Trophoblast cell (in vitro differentiated cells and primary cell): ENCODE measurements at regions not wholly inside any gene's neighbourhood (a gene's known extent, or its start where the extent isn't known, plus 50 kb on each side); places are given as distances from the start of the nearest gene placed in this dataset.

Source experiments
- DNase-seq, 2 donors: peaks; one replicate each; pipeline ENCODE4 v3.0.0-alpha.2; 2016
- H2AFZ ChIP-seq: 2 replicates; pipeline ENCODE4 v1.6.1; 2013; ENCODE audit warnings: low read length, moderate library complexity, mild to moderate bottlenecking; ENCODE audit not compliant: insufficient read depth, poor library complexity
- H2AK5ac ChIP-seq: 2 replicates; pipeline ENCODE4 v1.6.1; 2013; ENCODE audit warnings: mild to moderate bottlenecking, low read length
- H2BK120ac ChIP-seq: 2 replicates; pipeline ENCODE4 v1.6.1; 2013; ENCODE audit warnings: low read length, mild to moderate bottlenecking, moderate library complexity; ENCODE audit not compliant: insufficient read depth, poor library complexity
- H2BK12ac ChIP-seq: 2 replicates; pipeline ENCODE4 v1.6.1; 2013; ENCODE audit warnings: mild to moderate bottlenecking, low read length, moderate library complexity
- H2BK5ac ChIP-seq: 2 replicates; pipeline ENCODE4 v1.6.1; 2013; ENCODE audit warnings: low read length, low read depth, moderate library complexity, mild to moderate bottlenecking; ENCODE audit not compliant: poor library complexity
- H3K14ac ChIP-seq: 2 replicates; pipeline ENCODE4 v1.6.1; 2013; ENCODE audit warnings: mild to moderate bottlenecking, low read length
- H3K18ac ChIP-seq: 2 replicates; pipeline ENCODE4 v1.6.1; 2013; ENCODE audit warnings: mild to moderate bottlenecking, low read length
- H3K23ac ChIP-seq: 2 replicates; pipeline ENCODE4 v1.6.1; 2013; ENCODE audit warnings: low read length
- H3K27ac ChIP-seq: 2 replicates; pipeline ENCODE4 v1.5.1; 2013; ENCODE audit warnings: low read depth, mild to moderate bottlenecking, inconsistent platforms, low read length, moderate library complexity
- H3K27me3 ChIP-seq: 2 replicates; pipeline ENCODE4 v1.6.1; 2013; ENCODE audit warnings: inconsistent platforms, mild to moderate bottlenecking, low read length, moderate library complexity; ENCODE audit not compliant: insufficient read depth
- H3K36me3 ChIP-seq, 2 experiments: 1 replicate in 1 of 2; 2 replicates in 1 of 2; pipeline ENCODE4 v1.6.1; 2013; ENCODE audit warnings: low read length in 2 of 2, mild to moderate bottlenecking in 2 of 2, moderate library complexity in 1 of 2; ENCODE audit not compliant: insufficient read depth in 2 of 2, control insufficient read depth in 1 of 2
- H3K4ac ChIP-seq: 2 replicates; pipeline ENCODE4 v1.6.1; 2013; ENCODE audit warnings: low read depth, mild to moderate bottlenecking, low read length, moderate library complexity
- H3K4me1 ChIP-seq, 2 experiments: 1 replicate in 1 of 2; 2 replicates in 1 of 2; pipeline ENCODE4 v1.6.1; 2013; ENCODE audit warnings: low read length in 2 of 2, mild to moderate bottlenecking in 2 of 2, moderate library complexity in 1 of 2; ENCODE audit not compliant: insufficient read depth in 2 of 2, control insufficient read depth in 1 of 2
- H3K4me2 ChIP-seq: 2 replicates; pipeline ENCODE4 v1.6.1; 2013; ENCODE audit warnings: inconsistent platforms, mild to moderate bottlenecking, low read length, moderate library complexity
- H3K4me3 ChIP-seq: 2 replicates; pipeline ENCODE4 v1.5.1; 2013; ENCODE audit warnings: mild to moderate bottlenecking, low read depth, low read length, inconsistent platforms
- H3K79me1 ChIP-seq: one replicate; pipeline ENCODE4 v1.6.1; 2013; ENCODE audit warnings: low read length
- H3K79me2 ChIP-seq: 2 replicates; pipeline ENCODE4 v1.6.1; 2013; ENCODE audit warnings: low read length, mild to moderate bottlenecking; ENCODE audit not compliant: control insufficient read depth, insufficient read depth, poor library complexity
- H3K9ac ChIP-seq: 2 replicates; pipeline ENCODE4 v1.6.1; 2013; ENCODE audit warnings: mild to moderate bottlenecking, low read length
- H3K9me3 ChIP-seq: 2 replicates; pipeline ENCODE4 v1.6.1; 2013; ENCODE audit warnings: low read depth, mild to moderate bottlenecking, control low read depth, inconsistent platforms, low read length; ENCODE audit not compliant: insufficient read depth
- H4K12ac ChIP-seq: 2 replicates; pipeline ENCODE4 v1.6.1; 2013; ENCODE audit warnings: low read depth, mild to moderate bottlenecking, low read length, moderate library complexity
- H4K8ac ChIP-seq: 2 replicates; pipeline ENCODE4 v1.6.1; 2013; ENCODE audit warnings: low read depth, mild to moderate bottlenecking, low read length, moderate library complexity
- H4K91ac ChIP-seq: one replicate; pipeline ENCODE4 v1.6.1; 2013; ENCODE audit warnings: low read depth, mild to moderate bottlenecking, low read length, moderate library complexity
- WGBS: extraction: QIAGEN DNeasy Blood & Tissue Kit; methylation state at CpG from one replicate; pipeline ENCODE4 v1.1.7; 2013; ENCODE audit warnings: missing lambda C conversion rate; ENCODE audit not compliant: insufficient read length, insufficient coverage; ENCODE audit errors: extremely low coverage; 5-methylcytosine and 5-hydroxymethylcytosine counted together

GRCh38 chr12:34379142-34379541 is 356.8 kb downstream of the ALG10 start:
- no peak overlapping the region for H2AK5ac ChIP-seq
- no CpG with 5 or more reads among the region's 16 CpGs for WGBS
- H3K27ac ChIP-seq: no peak overlapping the region
- no peak overlapping the region for H3K18ac ChIP-seq
- H3K36me3 ChIP-seq: no peaks in the 10 kb centered on the region
- H3K4me3 ChIP-seq: no peak overlapping the region
- DNase-seq: no peak
- H3K9me3 ChIP-seq: peaks cover 99% of the 10 kb centered on the region
- no peak overlapping the region for H2BK5ac ChIP-seq
- no peak overlapping the region for H3K4me2 ChIP-seq
- no peaks in the 10 kb centered on the region for H3K79me1 ChIP-seq
- H3K9ac ChIP-seq: no peak overlapping the region
- no peak overlapping the region for H3K4ac ChIP-seq
- no peak overlapping the region for H4K91ac ChIP-seq
- no peak overlapping the region for H4K12ac ChIP-seq
- H2AFZ ChIP-seq: no peak overlapping the region
- no peaks in the 10 kb centered on the region for H3K4me1 ChIP-seq
- H2BK12ac ChIP-seq: no peak overlapping the region
- H3K14ac ChIP-seq: no peak overlapping the region
- no peak overlapping the region for H4K8ac ChIP-seq
- no peaks in the 10 kb centered on the region for H3K27me3 ChIP-seq
- H3K23ac ChIP-seq: no peak overlapping the region
- H2BK120ac ChIP-seq: no peak overlapping the region
- no peaks in the 10 kb centered on the region for H3K79me2 ChIP-seq

- no peak overlapping the region for H3K27ac ChIP-seq
- no peak overlapping the region for H4K91ac ChIP-seq
- H4K8ac ChIP-seq: no peak overlapping the region
- no peaks in the 10 kb centered on the region for H3K36me3 ChIP-seq
- no peak overlapping the region for H3K9ac ChIP-seq
- H3K27me3 ChIP-seq: no peaks in the 10 kb centered on the region
- peaks cover 100% of the 10 kb centered on the region for H3K9me3 ChIP-seq
- no peak overlapping the region for H2BK12ac ChIP-seq
- H3K4me1 ChIP-seq: no peaks in the 10 kb centered on the region
- no peak overlapping the region for H3K4ac ChIP-seq
- H2AFZ ChIP-seq: no peak overlapping the region
- no peak overlapping the region for H2BK120ac ChIP-seq
- no peaks in the 10 kb centered on the region for H3K79me2 ChIP-seq
- H3K79me1 ChIP-seq: no peaks in the 10 kb centered on the region
- no peak overlapping the region for H2AK5ac ChIP-seq
- no peak overlapping the region for H3K23ac ChIP-seq
- H3K18ac ChIP-seq: no peak overlapping the region
- no peak overlapping the region for H3K14ac ChIP-seq
- H4K12ac ChIP-seq: no peak overlapping the region
- no peak for DNase-seq
- no peak overlapping the region for H3K4me2 ChIP-seq
- WGBS: no CpG with 5 or more reads among the region's 13 CpGs
- H3K4me3 ChIP-seq: no peak overlapping the region
- no peak overlapping the region for H2BK5ac ChIP-seq
Measured at GRCh38 chr12:34384693-34385092, 362.4 kb downstream of the ALG10 start.

- H3K9ac ChIP-seq: no peak overlapping the region
- no peak overlapping the region for H2BK12ac ChIP-seq
- H3K9me3 ChIP-seq: peaks cover 100% of the 10 kb centered on the region
- no peak overlapping the region for H4K12ac ChIP-seq
- H4K91ac ChIP-seq: no peak overlapping the region
- H3K79me1 ChIP-seq: no peaks in the 10 kb centered on the region
- H4K8ac ChIP-seq: no peak overlapping the region
- no peaks in the 10 kb centered on the region for H3K36me3 ChIP-seq
- no peaks in the 10 kb centered on the region for H3K79me2 ChIP-seq
- H3K14ac ChIP-seq: no peak overlapping the region
- no peak overlapping the region for H2AFZ ChIP-seq
- H3K4ac ChIP-seq: no peak overlapping the region
- H3K4me3 ChIP-seq: peak overlapping the region; percentile 12
- WGBS: no CpG with 5 or more reads among the region's 13 CpGs
- no peaks in the 10 kb centered on the region for H3K4me1 ChIP-seq
- H3K27ac ChIP-seq: no peak overlapping the region
- no peak overlapping the region for H3K18ac ChIP-seq
- DNase-seq: no peak
- H3K23ac ChIP-seq: no peak overlapping the region
- H2AK5ac ChIP-seq: no peak overlapping the region
- H3K4me2 ChIP-seq: no peak overlapping the region
- no peak overlapping the region for H2BK120ac ChIP-seq
- no peak overlapping the region for H2BK5ac ChIP-seq
- H3K27me3 ChIP-seq: no peaks in the 10 kb centered on the region
Measured at GRCh38 chr12:34386016-34386415, 363.7 kb downstream of the ALG10 start.

GRCh38 chr12:34386621-34387255 is 364.4 kb downstream of the ALG10 start:
- no peaks in the 10 kb centered on the region for H3K36me3 ChIP-seq
- WGBS: no CpG with 5 or more reads among the region's 24 CpGs
- peaks cover 100% of the 10 kb centered on the region for H3K9me3 ChIP-seq
- no peak overlapping the region for H2AK5ac ChIP-seq
- DNase-seq: no peak
- H3K27ac ChIP-seq: no peak overlapping the region
- H4K91ac ChIP-seq: no peak overlapping the region
- H3K4me1 ChIP-seq: no peaks in the 10 kb centered on the region
- no peak overlapping the region for H3K23ac ChIP-seq
- H2BK120ac ChIP-seq: no peak overlapping the region
- no peak overlapping the region for H2AFZ ChIP-seq
- H4K8ac ChIP-seq: no peak overlapping the region
- no peak overlapping the region for H3K9ac ChIP-seq
- no peak overlapping the region for H3K4me3 ChIP-seq
- no peaks in the 10 kb centered on the region for H3K27me3 ChIP-seq
- H2BK5ac ChIP-seq: no peak overlapping the region
- no peak overlapping the region for H3K4ac ChIP-seq
- no peak overlapping the region for H3K14ac ChIP-seq
- no peak overlapping the region for H2BK12ac ChIP-seq
- no peak overlapping the region for H3K18ac ChIP-seq
- no peak overlapping the region for H3K4me2 ChIP-seq
- H4K12ac ChIP-seq: no peak overlapping the region
- H3K79me1 ChIP-seq: no peaks in the 10 kb centered on the region
- no peaks in the 10 kb centered on the region for H3K79me2 ChIP-seq
